ENCODE measurements at regions not wholly inside any gene's neighbourhood (a gene's known extent, or its start where the extent isn't known, plus 50 kb on each side); places are given as distances from the start of the nearest gene placed in this dataset.

DNA sequence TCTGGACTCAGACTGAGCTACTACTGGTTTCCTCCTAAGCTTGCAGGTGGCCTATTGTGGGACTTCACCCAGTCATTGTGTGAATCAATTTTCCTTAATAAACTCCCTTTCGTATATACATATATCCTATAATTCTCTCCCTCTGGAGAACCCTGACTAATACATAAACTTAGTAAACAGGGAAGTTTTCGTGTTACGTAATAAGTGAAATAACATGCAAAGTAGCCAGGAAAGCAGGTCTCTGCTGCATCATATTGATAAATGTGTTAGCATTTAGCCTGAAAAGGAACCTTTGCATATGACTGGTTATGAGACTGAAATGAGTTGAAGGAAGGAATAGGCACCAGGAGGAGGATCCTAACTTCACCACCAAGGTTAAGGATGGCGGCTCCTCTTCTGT lies 527.2 kb upstream of the FAM98A start:
- Histone ChIP-seq H3K27me3 (ENCODE audit: control insufficient read depth in 2 of 2, insufficient read depth in 2 of 2, low read length in 2 of 2) (no peaks in the 10 kb centered on the region), H3K27ac (ENCODE audit: low read depth in 1 of 2, low read length in 2 of 2) (no peak overlapping the region), H3K4me2 (replicated peaks; ENCODE audit: extremely low read depth, low read length, poor library complexity, severe bottlenecking) (no peak overlapping the region), H3K9ac (ENCODE audit: insufficient read depth, low read length, poor library complexity, severe bottlenecking) (no peak overlapping the region), H3K36me3 (replicated peaks in 1 of 2; ENCODE audit: control insufficient read depth in 1 of 2, insufficient read depth in 2 of 2, low read length in 2 of 2) (no peaks in the 10 kb centered on the region), H4K20me1 (ENCODE audit: insufficient read depth, low read length) (no peaks in the 10 kb centered on the region), H3K9me3 (replicated peaks in 1 of 2; ENCODE audit: control insufficient read depth in 1 of 2, insufficient read depth in 1 of 2, low read length in 2 of 2) (peaks cover 0 to 5% of the 10 kb centered on the region in 2 donors), H3K79me2 (ENCODE audit: insufficient read depth, low read length) (no peaks in the 10 kb centered on the region), H3K4me3 (replicated peaks in 1 of 3; ENCODE audit: low read depth in 2 of 3, low read length in 3 of 3) (no peak overlapping the region), H3K4me1 (ENCODE audit: control insufficient read depth in 1 of 2, insufficient read depth in 2 of 2, low read length in 2 of 2) (no peaks in the 10 kb centered on the region), H2AFZ (ENCODE audit: insufficient read depth, low read depth, low read length, poor library complexity, severe bottlenecking) (no peak overlapping the region)
- Mint-ChIP-seq H3K9me3 (peaks cover 0 to 11% (median 5%) of the 10 kb centered on the region in 7 donors), H3K27me3 (ENCODE audit: low read depth in 3 of 3) (no peaks in the 10 kb centered on the region), H3K36me3 (no peaks in the 10 kb centered on the region), H3K27ac (no peak overlapping the region), H3K4me1 (no peaks in the 10 kb centered on the region), H3K4me3 (no peak overlapping the region)
- WGBS (ENCODE audit: insufficient coverage): no CpG with 5 or more reads among the region's 4 CpGs
- no peak for DNase-seq
- intact Hi-C loops (cut with micrococcal nuclease): no loop called here
- TF ChIP-seq, protein P1, sequence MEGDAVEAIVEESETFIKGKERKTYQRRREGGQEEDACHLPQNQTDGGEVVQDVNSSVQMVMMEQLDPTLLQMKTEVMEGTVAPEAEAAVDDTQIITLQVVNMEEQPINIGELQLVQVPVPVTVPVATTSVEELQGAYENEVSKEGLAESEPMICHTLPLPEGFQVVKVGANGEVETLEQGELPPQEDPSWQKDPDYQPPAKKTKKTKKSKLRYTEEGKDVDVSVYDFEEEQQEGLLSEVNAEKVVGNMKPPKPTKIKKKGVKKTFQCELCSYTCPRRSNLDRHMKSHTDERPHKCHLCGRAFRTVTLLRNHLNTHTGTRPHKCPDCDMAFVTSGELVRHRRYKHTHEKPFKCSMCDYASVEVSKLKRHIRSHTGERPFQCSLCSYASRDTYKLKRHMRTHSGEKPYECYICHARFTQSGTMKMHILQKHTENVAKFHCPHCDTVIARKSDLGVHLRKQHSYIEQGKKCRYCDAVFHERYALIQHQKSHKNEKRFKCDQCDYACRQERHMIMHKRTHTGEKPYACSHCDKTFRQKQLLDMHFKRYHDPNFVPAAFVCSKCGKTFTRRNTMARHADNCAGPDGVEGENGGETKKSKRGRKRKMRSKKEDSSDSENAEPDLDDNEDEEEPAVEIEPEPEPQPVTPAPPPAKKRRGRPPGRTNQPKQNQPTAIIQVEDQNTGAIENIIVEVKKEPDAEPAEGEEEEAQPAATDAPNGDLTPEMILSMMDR (IDR thresholded peaks at IDR 0.05): no peak

DNA sequence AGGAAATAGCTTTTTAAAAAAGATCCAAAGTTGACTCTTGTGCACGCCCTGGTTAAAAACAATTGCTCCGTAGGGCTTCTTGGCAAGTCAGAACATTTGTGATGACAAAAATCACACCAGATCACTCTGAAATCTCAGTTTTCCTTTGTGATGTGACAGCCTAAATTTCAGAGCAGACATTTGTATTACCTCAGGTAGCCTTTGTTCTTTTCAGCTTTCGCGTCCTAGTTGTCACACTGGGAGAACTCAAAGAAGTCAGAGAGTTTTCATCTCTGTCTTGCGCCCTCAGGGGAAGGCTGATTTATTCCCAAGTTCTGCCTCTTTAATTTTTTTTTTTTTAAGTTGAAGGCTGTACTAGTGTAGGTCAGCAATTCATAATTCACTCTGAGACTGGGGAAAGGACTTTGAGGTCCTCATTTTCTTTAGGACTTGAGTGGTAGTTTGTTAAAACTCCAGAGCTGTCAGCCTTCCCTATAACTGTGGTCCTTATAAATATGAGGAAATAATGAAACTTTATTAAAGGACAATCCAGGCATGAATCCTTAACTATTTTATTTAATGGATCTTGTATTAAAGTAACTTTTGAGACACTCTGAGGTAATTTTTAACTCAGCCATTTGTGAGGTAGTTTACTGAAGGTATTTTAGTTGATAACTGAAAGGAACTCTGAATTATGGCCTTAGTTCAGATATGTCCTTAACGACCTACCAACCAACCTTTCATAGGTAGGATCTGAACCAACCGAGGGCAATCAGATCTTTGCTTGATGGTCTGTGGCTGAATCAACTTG lies 525.1 kb upstream of the FAM98A start:
- Mint-ChIP-seq H3K4me1 (no peaks in the 10 kb centered on the region), H3K4me3 (no peak overlapping the region), H3K9me3 (peaks cover 0 to 7% (median 3%) of the 10 kb centered on the region in 7 donors), H3K27ac (no peak overlapping the region), H3K36me3 (no peaks in the 10 kb centered on the region), H3K27me3 (ENCODE audit: low read depth in 3 of 3) (no peaks in the 10 kb centered on the region)
- no peak overlapping the region for H3K27ac ChIP-seq (ENCODE audit: low read depth in 1 of 2, low read length in 2 of 2)
- TF ChIP-seq, protein P1 (IDR thresholded peaks at IDR 0.05): no peak
- H3K9me3 ChIP-seq (replicated peaks in 1 of 2; ENCODE audit: control insufficient read depth in 1 of 2, insufficient read depth in 1 of 2, low read length in 2 of 2): no peaks in the 10 kb centered on the region
- no peak overlapping the region for H3K4me3 ChIP-seq (replicated peaks in 1 of 3; ENCODE audit: low read depth in 2 of 3, low read length in 3 of 3)
- H4K20me1 ChIP-seq (ENCODE audit: insufficient read depth, low read length): no peaks in the 10 kb centered on the region
- no peaks in the 10 kb centered on the region for H3K4me1 ChIP-seq (ENCODE audit: control insufficient read depth in 1 of 2, insufficient read depth in 2 of 2, low read length in 2 of 2)
- H3K36me3 ChIP-seq (replicated peaks in 1 of 2; ENCODE audit: control insufficient read depth in 1 of 2, insufficient read depth in 2 of 2, low read length in 2 of 2): no peaks in the 10 kb centered on the region
- no peak overlapping the region for H2AFZ ChIP-seq (ENCODE audit: insufficient read depth, low read depth, low read length, poor library complexity, severe bottlenecking)
- no peak for DNase-seq
- no peak overlapping the region for H3K9ac ChIP-seq (ENCODE audit: insufficient read depth, low read length, poor library complexity, severe bottlenecking)
- 93% methylated on average over 4 of the region's 7 CpGs for WGBS (ENCODE audit: insufficient coverage)
- H3K27me3 ChIP-seq (ENCODE audit: control insufficient read depth in 2 of 2, insufficient read depth in 2 of 2, low read length in 2 of 2): no peaks in the 10 kb centered on the region
- intact Hi-C loops (cut with micrococcal nuclease): no loop called here
- H3K4me2 ChIP-seq (replicated peaks; ENCODE audit: extremely low read depth, low read length, poor library complexity, severe bottlenecking): no peak overlapping the region
- H3K79me2 ChIP-seq (ENCODE audit: insufficient read depth, low read length): no peaks in the 10 kb centered on the region

Measured in CD14-positive monocyte (primary cell).